Urinary bladder (tissue), 4 donors: ENCODE measurements at regions not wholly inside any gene's neighbourhood (a gene's known extent, or its start where the extent isn't known, plus 50 kb on each side); places are given as distances from the start of the nearest gene placed in this dataset. TPM values are rescaled to one million over a fixed set of nuclear protein-coding genes. Genes with fewer than 3 reads are reported as not detected.
A peak's percentile ranks its signal among the peaks of the same experiment; 100 is the strongest.

Experiments used
- DNase-seq: peaks from one replicate; pipeline ENCODE4 v3.0.0-alpha.2; 2015; ENCODE audit errors: extremely low spot score
- H3K27ac ChIP-seq: one replicate; pipeline ENCODE4 v1.5.1; 2013; ENCODE audit warnings: low read depth, mild to moderate bottlenecking, moderate library complexity
- H3K36me3 ChIP-seq: one replicate; pipeline ENCODE4 v1.6.1; 2013; ENCODE audit warnings: mild to moderate bottlenecking, moderate library complexity; ENCODE audit not compliant: insufficient read depth
- H3K4me1 ChIP-seq: one replicate; pipeline ENCODE4 v1.6.1; 2013; ENCODE audit warnings: mild to moderate bottlenecking, moderate library complexity; ENCODE audit not compliant: insufficient read depth
- H3K4me3 ChIP-seq: one replicate; pipeline ENCODE4 v1.5.1; 2013; ENCODE audit warnings: low read depth, low read length
- WGBS: extraction: QIAGEN DNeasy Blood & Tissue Kit; methylation state at CpG from one replicate; pipeline ENCODE4 v1.1.7; 2013; 5-methylcytosine and 5-hydroxymethylcytosine counted together
- small RNA-seq: library from RNA; depleted of rRNA; stranded (forward); fragments of <200 nt; gene quantifications from one replicate; pipeline ENCODE3, GENCODE V24; 2014
- donor health status: healthy with polysubstance abuse.
- donor health status: healthy.

GRCh38 chr14:85464135-85464895, 65.6 kb upstream of the FLRT2 start:
- DNase-seq: no peak
- no peak overlapping the region for H3K27ac ChIP-seq
- no peaks in the 10 kb centered on the region for H3K4me1 ChIP-seq
- no peak overlapping the region for H3K4me3 ChIP-seq
- H3K36me3 ChIP-seq: no peaks in the 10 kb centered on the region
- 95% methylated on average over 2 of the region's 2 CpGs for WGBS

GRCh38 chr14:85466678-85467077, 63.3 kb upstream of the FLRT2 start:
- 76% methylated on average over 3 of the region's 3 CpGs for WGBS
- DNase-seq: no peak
- no peaks in the 10 kb centered on the region for H3K36me3 ChIP-seq

GRCh38 chr14:85468816-85469215, 61.1 kb upstream of the FLRT2 start:
- 31% methylated on average over 2 of the region's 2 CpGs for WGBS
- Histone ChIP-seq H3K4me3 (no peak overlapping the region), H3K4me1 (no peaks in the 10 kb centered on the region), H3K27ac (no peak overlapping the region), H3K36me3 (no peaks in the 10 kb centered on the region)
- peak; percentile 25 for DNase-seq

More at GRCh38 chr14:85466678-85467077, 63.3 kb upstream of the FLRT2 start:
- H3K27ac ChIP-seq: no peak overlapping the region
- H3K4me1 ChIP-seq: no peaks in the 10 kb centered on the region
- no peak overlapping the region for H3K4me3 ChIP-seq

- Histone ChIP-seq H3K27ac (no peak overlapping the region), H3K4me3 (no peak overlapping the region), H3K36me3 (no peaks in the 10 kb centered on the region), H3K4me1 (no peaks in the 10 kb centered on the region)
- DNase-seq: no peak
These were observed 58.8 kb upstream of the FLRT2 start for GRCh38 chr14:85471156-85471555.

GRCh38 chr14:85471744-85472143, 58.2 kb upstream of the FLRT2 start:
- Histone ChIP-seq H3K4me3 (no peak overlapping the region), H3K36me3 (no peaks in the 10 kb centered on the region), H3K4me1 (no peaks in the 10 kb centered on the region), H3K27ac (no peak overlapping the region)
- no peak for DNase-seq
- 51% methylated on average over 4 of the region's 4 CpGs for WGBS

GRCh38 chr14:85474431-85474830, 55.5 kb upstream of the FLRT2 start:
- no peak overlapping the region for H3K4me3 ChIP-seq
- H3K4me1 ChIP-seq: no peaks in the 10 kb centered on the region
- no peak overlapping the region for H3K27ac ChIP-seq
- 77% methylated on average over 2 of the region's 2 CpGs for WGBS
- H3K36me3 ChIP-seq: no peaks in the 10 kb centered on the region
- no peak for DNase-seq

- H3K4me3 ChIP-seq: no peak overlapping the region
- no peak overlapping the region for H3K27ac ChIP-seq
- 26% methylated on average over 3 of the region's 3 CpGs for WGBS
- H3K36me3 ChIP-seq: no peaks in the 10 kb centered on the region
- DNase-seq: no peak
- H3K4me1 ChIP-seq: no peaks in the 10 kb centered on the region
These were observed 54.8 kb upstream of the FLRT2 start for GRCh38 chr14:85475113-85475512.

GRCh38 chr14:85479306-85479705, 50.6 kb upstream of the FLRT2 start:
- H3K27ac ChIP-seq: no peak overlapping the region
- WGBS: 90% methylated on average over 3 of the region's 3 CpGs
- DNase-seq: no peak
- no peak overlapping the region for H3K4me3 ChIP-seq
- no peaks in the 10 kb centered on the region for H3K4me1 ChIP-seq
- H3K36me3 ChIP-seq: no peaks in the 10 kb centered on the region

- WGBS: 86% methylated on average over 2 of the region's 2 CpGs
- Histone ChIP-seq H3K4me3 (no peak overlapping the region), H3K27ac (no peak overlapping the region), H3K36me3 (no peaks in the 10 kb centered on the region), H3K4me1 (no peaks in the 10 kb centered on the region)
- no peak for DNase-seq
These were observed 50.2 kb upstream of the FLRT2 start for GRCh38 chr14:85479771-85480170.

Small RNA genes in the stretch of these regions (small RNA-seq; reads per million reads assigned to genes)
- gene AL161713.1: not detected
- gene AL163642.1: not detected
- gene RF00017: not detected
- gene RNU6-976P: not detected
- not detected for gene RNU6ATAC28P
- not detected for gene RNU7-51P
